ENCODE measurements at regions not wholly inside any gene's neighbourhood (a gene's known extent, or its start where the extent isn't known, plus 50 kb on each side); places are given as distances from the start of the nearest gene placed in this dataset.

GRCh38 chr14:30260833-30261607, 297.9 kb upstream of the G2E3 start:
- TF ChIP-seq CTCF (IDR thresholded peaks at IDR 0.05; ENCODE audit: insufficient read depth, low read depth, low read length) (no peak), EZH2 (IDR thresholded peaks at IDR 0.05; ENCODE audit: insufficient read depth, low read length) (no peak)

Data from astrocyte (in vitro differentiated cells and primary cell).